HG02763 (cell line): ENCODE measurements at regions not wholly inside any gene's neighbourhood (a gene's known extent, or its start where the extent isn't known, plus 50 kb on each side); places are given as distances from the start of the nearest gene placed in this dataset.
"Not testable (repeated sequence)": the region's sequence is repeated elsewhere in the genome, so short reads cannot be mapped to it uniquely, and the experiment has no call there.

Source experiments
- ATAC-seq: cut with Tn5 transposase; IDR thresholded peaks from one replicate; pipeline ENCODE4 v1.9.1; 2021; ENCODE audit warnings: mild to moderate bottlenecking, moderate library complexity; ENCODE audit not compliant: unreplicated experiment

GRCh38 chr2:52622266-52622665 is 1145.3 kb upstream of the CHAC2 start:
- ATAC-seq = no peak

- no peak for ATAC-seq
Measured at GRCh38 chr2:52613064-52613463, 1154.5 kb upstream of the CHAC2 start.

DNA sequence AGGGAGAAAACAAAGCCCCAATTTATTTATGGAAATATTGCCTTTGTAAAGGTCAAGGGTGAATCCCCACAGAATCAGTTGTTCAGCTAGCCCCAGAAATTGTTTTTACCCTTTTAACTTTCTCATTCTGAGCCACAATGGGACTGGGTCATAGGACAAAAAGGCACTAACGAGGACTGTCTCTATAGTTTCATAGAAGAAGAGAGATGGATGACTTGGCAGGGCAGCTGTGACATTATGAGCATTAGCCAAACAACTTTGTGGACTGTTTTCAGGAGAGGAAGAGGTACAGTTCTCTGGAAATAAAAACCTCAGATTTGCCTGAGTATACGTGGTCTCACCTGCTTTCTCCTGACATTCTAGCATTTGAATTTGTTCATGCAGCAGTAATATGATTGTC is 1155.8 kb upstream of the CHAC2 start:
- no peak for ATAC-seq

DNA sequence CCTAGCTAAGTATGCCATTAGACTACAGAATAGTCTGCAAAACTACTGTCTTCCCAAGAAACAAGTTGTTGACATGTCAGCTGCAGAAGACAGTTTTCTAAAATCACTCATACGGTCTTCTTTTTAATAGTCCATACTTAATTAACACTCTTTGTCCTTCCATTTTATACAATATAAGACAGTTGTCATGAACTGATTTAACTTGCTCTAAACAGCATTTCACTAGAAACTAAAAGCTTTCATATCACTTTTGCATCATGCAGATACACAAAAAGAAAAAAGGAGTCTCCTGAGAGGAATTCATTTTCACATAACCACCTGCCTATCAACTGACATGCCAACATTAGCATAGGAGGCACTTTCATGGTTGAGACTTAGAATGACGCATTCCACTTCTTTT is 1159.6 kb upstream of the CHAC2 start:
- ATAC-seq = no peak

- no peak for ATAC-seq
Measured at GRCh38 chr2:52597346-52597745, 1170.3 kb upstream of the CHAC2 start.

- no peak for ATAC-seq
Measured at GRCh38 chr2:52594026-52594425, 1173.6 kb upstream of the CHAC2 start.

DNA sequence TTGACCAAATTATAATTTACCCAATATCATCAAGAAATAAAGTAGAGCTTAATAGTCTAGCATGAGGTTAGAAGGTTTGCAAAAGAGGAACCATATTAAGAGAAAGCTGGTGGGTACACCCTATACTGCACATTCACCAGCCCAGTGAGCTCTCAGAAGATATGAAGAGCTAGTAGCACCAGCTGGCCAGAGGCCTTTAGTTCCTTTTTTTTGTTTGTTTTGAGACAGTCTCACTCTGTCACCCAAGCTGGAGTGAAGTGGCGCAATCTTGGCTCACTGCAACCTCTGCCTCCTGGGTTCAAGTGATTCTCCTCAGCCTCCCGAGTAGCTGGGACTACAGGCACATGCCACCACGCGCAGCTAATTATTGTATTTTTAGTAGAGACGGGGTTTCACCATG is 1183.5 kb upstream of the CHAC2 start:
- ATAC-seq = not testable (repeated sequence)

DNA sequence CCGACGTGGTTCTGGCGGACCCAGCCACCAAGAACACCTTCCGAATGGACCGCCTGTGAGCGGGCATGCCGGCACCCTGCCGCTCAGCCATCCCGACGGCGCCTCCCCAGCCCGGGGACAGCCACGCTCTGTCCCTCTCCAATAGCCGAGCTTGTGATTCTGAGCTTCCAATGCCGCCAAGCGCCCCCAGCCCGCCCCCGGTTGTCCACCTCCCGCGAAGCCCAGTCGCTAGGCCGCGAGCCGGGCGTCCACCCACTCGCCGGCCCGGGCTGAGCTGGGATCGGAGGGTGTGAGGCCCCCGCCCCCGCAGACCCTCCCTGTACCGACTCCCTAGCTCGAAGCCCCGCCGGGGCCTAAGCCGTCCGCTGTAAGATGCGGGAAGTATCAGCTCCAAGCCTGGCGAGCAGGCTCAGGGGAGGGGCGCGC is 1195.1 kb upstream of the CHAC2 start:
- ATAC-seq = no peak

GRCh38 chr2:52571380-52572347 is 1195.9 kb upstream of the CHAC2 start:
- no peak for ATAC-seq

GRCh38 chr2:52570716-52571115 is 1196.9 kb upstream of the CHAC2 start:
- no peak for ATAC-seq

GRCh38 chr2:52563151-52563550 is 1204.5 kb upstream of the CHAC2 start:
- ATAC-seq = no peak

DNA sequence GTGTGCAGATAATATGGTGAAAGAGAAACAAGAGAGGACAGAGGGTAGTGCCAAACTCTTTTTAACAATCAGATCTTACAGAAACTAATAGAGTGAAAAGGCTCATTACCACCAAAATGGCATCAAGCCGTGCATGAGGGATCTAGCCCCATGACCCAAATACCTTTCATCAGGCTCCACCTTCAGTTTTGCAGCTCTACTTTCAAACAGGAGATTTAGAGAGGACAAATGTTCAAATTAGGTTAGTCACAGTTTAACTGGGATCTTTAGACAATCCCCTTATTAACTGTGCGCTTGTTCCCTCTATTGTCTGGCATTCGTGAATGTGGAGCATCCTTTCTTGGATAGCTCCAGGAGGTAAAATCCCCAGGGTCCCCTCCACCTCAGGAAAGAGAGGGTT is 1209.3 kb upstream of the CHAC2 start:
- no peak for ATAC-seq

DNA sequence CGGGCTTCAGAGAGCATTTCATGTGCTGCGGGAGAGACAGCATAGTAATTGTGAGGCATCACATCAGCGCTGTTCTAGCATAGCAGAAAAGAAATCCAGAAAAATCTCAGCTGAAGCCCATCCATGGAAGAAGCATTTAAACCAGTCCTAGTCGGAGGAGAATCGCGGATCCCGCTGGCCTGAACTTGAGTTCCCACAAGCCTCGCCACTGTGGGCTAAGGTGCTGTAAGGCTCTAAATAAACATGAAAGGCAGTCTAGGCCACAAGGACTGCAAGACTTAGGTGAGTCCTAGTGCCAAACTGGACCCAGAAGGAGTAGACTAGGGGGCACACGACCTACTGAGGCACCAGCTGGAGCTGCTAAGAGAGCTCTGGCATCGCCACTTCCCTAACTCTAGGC is 1225.3 kb upstream of the CHAC2 start:
- ATAC-seq = no peak

DNA sequence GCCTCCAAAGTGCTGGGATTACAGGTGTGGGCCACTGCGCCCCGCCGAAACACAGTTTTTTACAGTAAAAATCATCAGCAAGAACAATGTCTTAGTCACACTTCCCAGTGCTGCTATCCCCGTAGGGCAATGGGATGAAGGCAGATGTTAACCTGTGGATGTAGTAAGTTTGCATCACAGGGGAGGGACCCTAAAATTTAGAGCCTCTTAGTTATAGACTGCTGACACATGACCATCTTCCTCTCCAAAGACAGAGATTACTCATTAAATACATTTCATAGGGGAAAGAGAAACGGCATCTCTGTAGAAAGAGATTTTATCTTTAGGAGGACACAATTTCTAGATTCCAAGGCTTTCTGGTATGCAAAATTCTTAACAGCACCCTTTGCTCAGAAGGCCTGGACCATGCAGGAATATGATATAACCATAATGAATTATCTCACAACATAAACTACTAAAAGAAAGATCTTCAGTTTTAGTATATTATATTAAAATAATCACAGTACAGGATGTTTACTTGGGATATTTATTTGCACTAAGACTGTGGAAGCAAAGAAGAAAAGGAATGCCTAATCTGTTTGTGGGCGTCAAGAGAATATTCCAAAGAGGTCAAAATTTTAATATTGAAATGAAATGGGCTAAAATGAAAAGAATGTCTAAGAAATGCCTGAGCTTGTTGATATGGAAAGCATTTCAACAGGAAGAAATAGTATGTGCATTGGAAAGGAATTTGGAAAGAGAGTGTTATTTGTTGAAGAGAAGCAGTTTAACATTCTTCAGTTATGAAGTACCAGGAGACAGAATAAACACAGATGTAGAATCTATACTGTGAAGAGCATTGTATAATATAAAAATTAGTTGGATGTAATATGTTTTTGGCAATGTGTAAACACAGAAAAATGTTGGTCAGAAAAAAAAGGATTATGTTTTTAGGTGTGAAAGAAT is 1228.3 kb upstream of the CHAC2 start:
- ATAC-seq = no peak

- no peak for ATAC-seq
Measured at GRCh38 chr2:52537588-52537987, 1230.0 kb upstream of the CHAC2 start.

DNA sequence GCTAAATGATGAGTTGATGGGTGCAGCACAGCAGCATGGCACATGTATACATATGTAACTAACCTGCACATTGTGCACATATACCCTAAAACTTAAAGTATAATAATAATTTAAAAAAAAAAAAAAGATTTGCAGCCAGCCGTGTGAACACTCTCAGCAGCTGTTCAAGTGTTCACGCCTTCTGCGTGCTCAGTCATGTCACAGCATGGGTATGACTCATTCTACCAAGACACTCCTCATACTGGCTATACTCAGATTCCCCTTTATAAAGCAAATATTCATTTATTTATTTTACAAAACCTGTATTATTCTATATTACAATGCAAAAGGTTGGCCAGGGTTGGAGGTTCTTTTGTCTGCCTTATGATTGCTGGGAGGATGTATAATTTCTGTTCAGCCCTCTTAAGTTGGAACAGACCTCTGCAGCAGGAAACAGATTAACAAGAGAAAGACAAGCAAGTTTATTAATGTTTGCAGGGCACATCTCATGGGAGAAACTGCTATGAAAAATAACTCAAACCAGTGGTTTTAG is 1230.6 kb upstream of the CHAC2 start:
- no peak for ATAC-seq

DNA sequence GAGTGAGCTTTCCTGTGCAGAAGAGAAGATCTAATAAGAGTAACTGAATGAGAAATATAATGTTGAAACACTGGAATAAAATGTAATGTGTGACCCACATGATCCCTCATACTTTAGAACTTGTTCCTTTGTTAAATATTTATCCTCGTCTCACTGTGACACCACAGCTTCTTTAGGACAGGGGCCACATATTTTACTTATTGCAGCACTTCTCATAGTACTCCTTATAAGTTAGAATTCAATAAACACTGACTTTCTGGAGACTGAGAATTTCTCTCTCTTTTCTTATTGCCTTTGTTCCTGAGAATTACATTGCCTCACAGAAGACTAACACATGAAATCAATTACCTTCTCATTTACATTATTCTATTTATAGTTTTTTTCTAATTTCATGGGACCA is 1234.6 kb upstream of the CHAC2 start:
- ATAC-seq = no peak

DNA sequence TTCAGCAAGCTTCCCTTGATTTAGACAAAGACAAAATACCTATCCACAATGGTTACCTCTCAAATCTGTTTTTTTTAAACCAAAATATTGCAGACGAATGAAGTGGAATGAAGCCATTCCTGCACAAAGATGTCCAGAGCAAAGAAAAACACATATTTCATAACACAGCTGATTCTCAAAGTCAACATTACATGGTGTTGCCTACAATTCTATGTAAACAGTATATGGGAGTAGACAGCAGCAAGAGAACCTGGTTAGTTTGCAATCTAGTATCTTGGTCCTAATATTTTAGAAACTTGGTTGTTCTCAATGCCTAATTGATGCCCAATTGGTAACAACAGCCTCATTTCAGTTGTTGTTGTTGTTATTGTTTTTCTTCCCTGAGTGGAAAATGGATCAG is 1240.9 kb upstream of the CHAC2 start:
- ATAC-seq = no peak

- no peak for ATAC-seq
Measured at GRCh38 chr2:52520644-52521043, 1247.0 kb upstream of the CHAC2 start.

- no peak for ATAC-seq
Measured at GRCh38 chr2:52518678-52519077, 1248.9 kb upstream of the CHAC2 start.

- ATAC-seq = no peak
Measured at GRCh38 chr2:52512760-52513159, 1254.8 kb upstream of the CHAC2 start.
